ENCODE measurements at regions not wholly inside any gene's neighbourhood (a gene's known extent, or its start where the extent isn't known, plus 50 kb on each side); places are given as distances from the start of the nearest gene placed in this dataset.
"Not testable (repeated sequence)": the region's sequence is repeated elsewhere in the genome, so short reads cannot be mapped to it uniquely, and the experiment has no call there.

DNA sequence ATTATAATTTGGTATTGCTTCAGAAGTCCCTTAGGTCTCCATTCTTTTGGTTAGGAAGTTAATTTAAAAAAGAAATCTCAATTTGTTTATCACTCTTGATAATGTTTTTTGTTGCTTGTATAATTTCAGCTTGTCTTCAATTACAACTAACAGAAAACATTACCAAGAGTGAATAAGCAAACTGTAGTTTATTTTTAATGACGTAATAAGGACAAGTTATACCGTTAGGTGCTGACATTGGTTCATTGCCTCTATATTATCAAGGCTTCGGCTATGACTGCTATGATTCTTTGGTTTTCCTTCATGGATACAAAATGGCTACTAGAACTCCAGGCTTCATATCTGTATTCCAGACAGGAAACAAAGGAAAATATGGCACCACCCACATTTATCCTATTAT is 220.6 kb downstream of the PTGER3 start:
- ATAC-seq: no peak

DNA sequence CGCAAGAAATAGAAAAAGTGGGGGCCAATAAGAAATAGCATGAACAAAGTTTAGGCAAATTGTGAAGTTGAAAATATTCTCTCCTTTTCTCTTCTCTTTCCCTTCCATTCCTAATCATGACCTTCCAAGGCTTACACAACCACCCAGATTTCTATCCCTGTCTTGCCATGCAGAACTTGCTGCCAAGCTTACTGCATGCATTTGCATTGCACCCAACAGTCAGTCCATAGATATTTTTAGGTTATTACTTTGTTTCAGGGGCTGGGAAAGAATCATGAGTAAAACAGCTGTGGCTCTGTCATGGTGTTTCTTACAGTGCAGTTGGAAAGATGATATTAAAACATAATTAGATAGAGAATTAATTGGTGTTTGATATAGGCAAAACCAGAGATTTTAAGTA is 219.4 kb downstream of the PTGER3 start:
- no peak for ATAC-seq

DNA sequence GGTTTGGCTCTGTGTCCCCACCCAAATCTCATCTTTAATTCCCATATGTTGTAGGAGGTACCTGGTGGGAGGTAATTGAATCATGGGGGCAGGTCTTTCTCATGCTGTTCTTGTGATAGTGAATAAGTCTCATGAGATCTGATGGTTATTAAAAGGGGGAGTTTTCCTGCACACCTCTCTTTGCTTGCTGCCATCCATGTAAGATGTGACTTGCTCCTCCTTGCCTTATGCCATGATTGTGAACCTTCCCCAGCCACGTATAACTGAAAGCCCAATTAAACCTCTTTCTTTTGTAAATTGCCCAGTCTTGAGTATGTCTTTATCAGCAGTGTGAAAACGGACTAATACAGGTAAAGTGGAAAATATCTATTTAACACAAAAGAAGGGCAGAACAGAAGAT is 213.3 kb downstream of the PTGER3 start:
- ATAC-seq: not testable (repeated sequence)

DNA sequence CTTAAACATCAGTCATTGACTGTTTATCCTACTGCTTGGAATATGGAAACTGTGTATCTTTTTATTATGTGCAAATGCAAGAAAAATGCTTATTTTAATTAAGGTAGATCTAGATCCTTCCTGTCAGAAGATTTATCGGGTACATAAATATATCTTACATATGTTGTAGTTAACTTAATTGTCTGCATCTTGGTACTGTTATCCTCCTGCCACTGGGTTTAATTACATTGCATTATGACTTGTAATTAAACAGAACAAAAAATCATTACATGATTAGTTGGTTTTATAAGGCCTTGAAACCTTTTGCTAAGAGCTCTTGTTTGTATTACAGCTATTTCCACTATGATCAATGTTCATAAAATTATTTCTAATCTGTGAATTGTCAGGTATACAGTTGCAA is 211.2 kb downstream of the PTGER3 start:
- no peak for ATAC-seq

DNA sequence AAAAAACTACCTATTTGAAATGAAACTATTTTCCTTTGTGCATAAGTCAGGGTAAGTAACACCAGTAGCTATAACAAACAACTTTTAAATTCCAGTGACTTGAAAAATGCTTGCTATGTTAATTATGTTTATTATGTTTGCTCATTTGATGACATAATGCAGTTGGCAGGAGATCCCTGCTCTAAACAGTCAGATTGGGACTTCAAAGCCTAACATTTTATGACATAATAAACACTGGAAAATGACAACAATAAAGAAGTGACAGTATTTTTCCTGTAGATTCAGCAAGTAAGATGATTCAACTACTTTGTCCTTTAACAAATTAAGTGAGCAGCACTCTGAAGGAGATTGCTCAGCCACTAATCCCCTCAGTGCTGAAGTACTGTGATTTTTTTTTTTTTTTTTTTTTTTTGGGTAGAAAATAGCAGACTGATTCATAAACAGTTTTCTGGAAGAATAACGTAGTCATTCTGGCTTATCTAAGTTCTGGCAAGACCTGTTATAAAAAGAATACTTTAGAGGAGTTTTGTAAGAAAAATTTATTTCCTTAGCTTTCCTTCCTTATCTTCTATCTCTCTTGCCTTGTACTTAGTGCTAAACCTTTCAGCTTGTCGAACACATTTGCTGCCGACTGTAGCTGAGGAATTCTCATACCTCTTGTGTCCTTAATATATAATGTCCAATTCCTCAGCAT is 207.2 kb downstream of the PTGER3 start:
- no peak for ATAC-seq

DNA sequence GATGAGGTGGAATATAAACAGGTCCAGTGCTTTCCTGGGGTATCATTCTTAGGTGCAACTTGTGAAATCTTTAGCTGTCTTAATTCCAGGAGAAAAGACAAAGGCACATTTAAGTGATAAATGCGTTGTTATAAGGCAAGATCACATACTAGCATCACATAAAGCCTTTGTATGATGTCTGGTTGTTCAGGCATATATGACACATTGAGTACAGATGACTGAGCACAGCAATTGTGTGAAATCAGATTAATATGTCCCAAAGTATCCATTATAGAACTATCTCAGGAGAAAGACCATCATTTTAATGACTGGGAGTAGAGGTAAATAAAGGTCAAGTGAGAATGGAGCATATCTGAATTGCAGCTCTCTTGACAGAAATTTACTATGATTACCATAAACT is 205.1 kb downstream of the PTGER3 start:
- no peak for ATAC-seq

DNA sequence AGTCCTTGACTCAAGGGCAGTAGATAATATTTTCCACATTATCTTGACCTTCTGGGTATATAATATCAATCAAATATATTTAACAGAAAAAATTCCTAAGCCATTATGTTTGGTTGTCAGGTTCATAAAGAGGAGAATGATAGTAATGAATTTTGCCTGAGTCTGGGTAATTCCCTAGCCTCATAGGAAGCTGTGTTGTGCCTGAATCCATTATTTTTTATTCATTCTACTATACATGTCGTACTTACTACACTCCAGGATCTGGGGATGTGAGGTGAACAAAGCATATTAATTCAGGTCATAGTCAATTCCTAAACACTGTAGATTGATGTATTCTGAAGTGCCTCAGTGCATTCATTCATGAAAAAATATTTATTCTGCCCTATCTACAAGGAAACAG is 204.2 kb downstream of the PTGER3 start:
- ATAC-seq: no peak

DNA sequence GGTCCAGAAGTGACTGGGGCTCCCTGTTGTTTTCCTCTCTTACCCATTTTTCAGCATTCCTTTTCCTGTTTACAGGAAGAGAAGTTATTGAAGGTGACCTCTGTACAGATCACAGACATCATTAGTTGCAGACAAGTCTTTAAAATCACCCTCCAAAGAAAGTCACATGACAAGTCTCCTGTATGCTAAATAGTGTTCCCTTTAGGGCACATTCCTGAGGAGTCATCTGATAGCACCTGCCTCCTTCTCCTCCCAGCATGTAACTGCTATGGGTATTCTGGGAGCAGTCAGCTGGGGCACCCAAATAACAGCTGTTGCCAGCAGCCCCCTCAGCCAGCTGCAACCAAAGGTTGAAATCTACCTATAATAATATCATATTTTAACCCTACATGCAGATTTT is 200.6 kb downstream of the PTGER3 start:
- ATAC-seq: no peak

DNA sequence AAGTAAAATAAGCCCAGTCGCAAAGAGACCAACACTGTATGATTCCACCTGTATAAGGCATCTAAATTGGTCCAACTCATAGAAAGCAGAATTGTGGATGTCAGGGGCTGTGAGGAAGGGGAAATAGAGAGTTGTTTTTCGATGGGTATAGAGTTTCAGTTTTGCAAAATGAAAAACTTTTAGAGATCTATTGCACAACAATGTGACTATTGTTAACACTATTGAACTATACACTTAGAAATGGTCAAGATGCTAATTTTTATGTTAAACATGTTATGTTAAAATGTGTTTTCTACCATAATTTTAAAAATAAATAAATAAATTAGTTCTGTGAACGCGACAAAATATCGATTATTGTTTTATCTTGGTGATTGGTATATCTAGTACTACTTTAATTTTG is 192.4 kb downstream of the PTGER3 start:
- no peak for ATAC-seq

DNA sequence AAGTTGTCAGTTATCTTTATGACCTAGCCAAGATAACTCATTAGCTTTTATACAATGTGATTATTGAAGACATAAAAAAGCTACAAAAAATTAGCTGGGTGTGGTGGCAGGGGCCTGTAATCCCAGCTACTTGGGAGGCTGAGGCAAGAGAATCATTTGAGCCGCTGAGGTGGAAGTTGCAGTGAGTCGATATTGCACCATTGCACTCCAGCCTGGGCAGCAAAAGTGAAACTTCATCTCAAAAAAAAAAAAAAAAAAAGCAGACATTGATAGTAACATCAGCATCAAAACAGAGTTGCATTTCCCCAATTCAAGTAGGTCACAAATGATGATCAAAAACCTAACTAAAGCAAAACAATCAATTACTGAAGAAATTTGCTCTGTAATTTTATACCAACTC is 191.4 kb downstream of the PTGER3 start:
- no peak for ATAC-seq

DNA sequence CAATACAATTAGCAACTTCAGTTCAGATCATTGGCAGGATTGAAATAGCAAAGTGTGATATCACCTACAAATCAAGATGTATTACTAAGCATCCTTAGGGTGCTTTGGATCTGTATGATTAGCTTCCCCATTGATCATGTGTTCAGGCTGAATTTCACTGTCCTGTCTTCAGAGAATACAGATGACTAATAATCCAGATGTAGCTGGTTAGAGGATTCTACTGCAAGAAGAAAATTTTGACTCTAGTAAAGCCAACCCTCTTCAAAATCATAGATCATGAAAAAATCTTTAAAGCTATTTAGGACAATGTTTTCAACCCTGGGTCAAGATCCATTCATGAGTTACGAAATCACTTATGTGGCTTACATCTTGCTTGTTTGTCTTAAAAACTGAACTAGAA is 184.4 kb downstream of the PTGER3 start:
- ATAC-seq: no peak

DNA sequence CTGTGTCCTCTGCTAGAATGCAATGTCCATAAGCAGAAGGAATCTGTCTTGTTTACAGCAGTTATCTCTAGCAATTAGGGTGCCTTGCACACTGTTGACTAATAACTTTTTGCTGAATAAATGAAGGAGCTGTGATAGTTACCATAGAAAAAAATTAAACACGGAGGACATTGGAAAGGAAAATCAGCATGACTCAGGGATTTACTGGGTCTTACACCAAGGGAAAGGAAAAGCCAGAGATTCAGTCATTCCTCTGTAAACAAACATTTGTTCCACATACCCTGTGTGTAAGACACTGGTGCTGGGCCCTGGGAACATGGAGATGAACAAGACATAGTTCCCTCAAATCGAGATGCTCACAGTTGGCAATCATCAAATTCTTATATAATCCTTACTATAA is 183.3 kb downstream of the PTGER3 start:
- ATAC-seq: no peak

DNA sequence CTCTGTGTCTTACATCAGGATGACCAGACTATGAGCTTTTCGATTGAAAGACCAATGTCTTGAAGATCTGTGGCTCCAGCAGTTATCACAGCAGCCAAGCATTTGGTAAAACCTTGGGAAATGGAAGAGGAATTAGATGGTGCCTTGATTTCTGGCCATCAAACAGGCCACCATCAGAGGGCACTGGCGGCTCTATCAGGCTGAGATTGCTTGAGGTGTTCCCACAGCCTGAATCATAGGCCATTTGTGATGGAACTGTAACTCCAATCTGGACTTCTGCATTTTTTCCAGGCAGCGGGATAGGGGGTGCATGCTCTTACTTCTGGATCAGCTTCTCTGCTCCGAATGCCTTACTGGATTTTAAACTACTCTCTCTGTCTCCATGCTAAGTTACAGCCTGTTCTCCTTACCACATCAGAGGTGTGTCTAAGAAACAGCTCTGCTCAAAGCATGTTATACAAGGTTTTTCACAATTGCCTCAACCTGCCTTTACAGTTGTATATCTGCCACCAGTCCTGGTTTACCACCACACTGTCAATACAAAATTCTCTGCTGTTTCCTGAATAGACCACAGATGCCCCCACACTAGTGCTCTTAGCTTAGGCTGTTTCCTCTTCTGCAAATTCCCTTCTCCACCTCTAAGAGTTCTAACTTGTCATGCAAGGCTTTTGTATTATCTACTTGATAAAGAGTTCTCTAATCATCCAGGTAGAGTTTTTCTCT is 180.9 kb downstream of the PTGER3 start:
- no peak for ATAC-seq

DNA sequence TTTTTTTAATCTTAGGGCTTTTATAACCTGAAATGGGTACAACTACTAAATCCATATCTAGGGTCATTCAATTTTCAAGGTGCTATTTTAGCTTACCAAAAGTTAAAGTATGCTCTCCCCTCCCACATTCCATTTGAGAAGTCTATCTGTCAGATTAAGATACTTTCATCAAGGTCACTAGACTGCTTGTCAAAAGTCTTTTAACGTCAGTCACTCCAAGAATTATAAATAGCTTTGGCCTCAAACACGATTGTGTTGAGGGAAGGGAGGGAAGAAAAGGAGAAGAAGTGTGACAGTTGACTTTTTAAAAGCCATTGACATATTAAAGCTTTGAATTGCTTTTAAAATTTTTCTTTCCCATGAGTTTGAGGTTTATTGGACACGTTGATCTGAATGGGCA is 175.8 kb downstream of the PTGER3 start:
- ATAC-seq: no peak

DNA sequence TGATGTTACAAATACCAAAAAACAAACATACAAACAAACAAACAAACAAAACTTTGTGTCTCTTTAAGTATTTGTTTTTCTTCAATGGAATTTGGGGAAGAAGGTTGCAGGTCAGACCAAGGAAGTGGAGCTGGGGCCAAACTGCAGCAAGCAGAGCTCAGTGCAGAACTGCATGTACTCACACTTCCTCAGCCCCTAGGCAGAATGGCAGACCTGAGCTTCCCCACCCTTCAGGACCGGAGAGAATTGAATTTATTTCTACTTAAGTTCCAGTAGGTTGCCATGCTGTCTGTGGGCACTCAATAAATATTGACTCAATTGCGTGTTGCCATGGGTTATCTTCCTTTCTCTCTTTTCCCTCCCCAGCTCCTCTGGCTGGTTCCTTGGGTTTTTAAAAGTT is 173.6 kb downstream of the PTGER3 start:
- ATAC-seq: no peak

DNA sequence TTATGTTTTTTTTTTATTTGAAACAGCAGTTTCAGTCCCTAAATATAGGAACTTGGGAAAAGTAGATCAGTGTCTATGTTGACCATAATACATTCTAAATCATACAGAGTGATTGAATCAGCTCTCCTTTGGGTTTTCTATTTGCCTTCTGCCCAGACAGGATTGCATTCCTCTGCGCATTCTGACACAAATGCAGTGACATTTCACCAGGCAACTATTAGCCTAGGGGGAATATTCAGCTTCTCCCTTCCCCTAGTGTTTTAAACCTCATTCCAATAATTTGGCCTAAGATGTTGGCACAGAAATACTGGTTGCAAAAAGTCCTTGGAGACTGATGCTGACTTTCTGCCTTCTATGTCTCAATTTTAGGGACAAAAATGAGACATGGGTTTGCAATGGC is 172.8 kb downstream of the PTGER3 start:
- ATAC-seq: no peak

DNA sequence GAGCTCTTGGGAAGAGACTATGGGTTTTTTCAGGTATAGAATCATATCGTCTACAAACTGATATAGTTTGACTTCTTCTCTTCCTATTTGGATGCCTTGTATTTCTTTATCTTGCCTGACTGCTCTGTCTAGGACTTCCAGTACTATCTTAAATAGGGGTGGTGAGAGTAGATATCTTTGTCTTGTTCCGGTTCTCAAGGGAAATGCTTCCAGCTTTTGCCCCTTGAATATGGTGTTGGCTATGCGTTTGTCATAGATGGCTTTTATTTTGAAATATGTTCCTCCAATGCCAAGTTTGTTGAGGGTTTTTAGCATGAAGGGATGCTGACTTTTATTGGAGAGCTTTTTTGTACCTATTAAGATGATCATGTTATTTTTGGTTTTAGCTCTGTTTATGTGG is 170.3 kb downstream of the PTGER3 start:
- no peak for ATAC-seq

DNA sequence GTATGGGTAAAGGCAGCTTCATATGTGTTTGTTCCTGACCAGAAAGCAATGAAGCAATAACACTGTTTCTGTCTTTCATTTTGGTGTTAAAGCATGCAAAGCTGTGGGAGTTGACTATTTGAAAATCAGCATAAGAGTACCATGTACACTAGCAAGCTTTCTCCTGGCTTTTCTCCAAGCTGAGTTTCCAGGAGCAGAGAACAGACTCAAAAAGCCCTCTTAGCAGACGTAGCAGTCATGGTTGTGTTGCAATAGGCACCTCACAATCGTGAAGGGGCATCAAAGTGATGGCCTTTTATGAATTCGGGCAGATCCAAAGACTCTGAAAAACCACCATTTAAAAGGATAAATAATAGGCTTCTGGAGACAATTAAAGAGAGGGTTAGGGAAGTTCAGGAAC is 159.7 kb downstream of the PTGER3 start:
- ATAC-seq: no peak

DNA sequence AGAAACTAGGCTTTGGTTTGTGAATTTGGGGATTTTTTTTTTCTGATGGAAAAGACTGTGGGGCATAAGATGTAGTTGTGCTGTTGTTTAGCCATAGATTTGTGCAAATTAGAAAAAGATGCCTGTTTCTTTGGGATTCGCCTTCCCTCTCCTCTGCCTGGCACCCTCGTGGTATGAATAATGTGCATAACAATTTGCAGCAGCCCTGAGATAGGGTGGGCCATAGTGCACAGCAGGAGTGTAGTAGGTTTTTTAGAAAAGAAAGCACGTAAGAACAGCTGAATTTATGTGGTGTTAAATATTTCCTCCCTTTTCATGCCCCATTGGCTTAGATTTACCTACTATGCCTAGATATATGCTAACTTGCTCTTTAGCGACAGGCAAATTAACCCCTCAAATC is 158.9 kb downstream of the PTGER3 start:
- no peak for ATAC-seq

DNA sequence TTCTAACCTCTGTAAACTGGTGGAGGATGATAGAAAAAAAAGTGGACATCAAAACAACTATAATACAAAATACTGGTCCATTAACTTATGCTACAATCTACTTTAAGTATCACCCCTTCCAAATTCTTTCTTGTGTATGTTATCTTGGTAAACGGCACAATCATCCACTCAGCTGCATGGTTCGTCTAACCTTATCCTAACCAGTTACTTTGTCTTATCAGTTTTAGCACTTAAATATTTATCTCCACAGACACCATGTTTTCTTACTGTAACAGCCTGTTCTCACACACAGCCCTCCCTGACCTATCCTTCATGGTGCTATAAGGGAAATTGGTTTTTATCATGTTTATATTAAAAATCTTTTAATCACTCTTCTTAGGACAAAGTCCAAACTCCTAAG is 157.2 kb downstream of the PTGER3 start:
- ATAC-seq: no peak

DNA sequence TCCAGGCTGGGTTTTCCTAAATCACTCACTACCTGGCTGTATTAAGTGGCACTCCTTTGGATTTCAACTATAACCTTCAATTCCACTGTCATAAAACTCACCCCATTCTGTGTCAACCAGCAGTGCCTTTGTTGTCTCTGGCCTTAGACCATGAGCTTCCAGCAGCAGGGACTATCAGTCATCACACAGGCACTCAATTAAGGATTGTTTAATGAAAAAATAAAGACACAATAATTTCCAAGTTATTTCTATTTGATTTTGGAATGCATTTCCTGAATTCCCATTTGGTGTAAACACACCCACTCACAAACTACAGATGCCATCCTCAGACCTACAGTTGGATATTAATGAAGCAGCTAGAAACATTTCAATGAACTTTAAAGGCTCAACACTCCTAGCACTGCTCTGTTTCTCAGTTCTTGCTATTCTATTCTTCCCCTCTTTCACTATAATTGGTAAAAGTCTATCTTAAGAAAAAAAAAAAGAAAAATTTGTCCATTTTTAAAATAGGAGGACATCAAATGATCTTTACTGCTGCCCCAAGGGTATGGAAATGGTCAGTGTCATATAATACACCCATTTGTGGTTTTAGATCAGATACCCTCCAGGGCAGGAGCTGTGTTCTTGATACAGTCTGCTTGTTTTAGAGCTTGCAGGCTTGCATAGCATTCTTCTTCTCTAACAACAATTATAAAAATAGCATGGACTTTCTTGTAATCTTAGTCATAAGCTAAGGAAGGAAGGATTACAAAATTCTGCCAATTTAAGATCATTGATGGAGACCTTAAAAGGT is 156.4 kb downstream of the PTGER3 start:
- ATAC-seq: no peak

DNA sequence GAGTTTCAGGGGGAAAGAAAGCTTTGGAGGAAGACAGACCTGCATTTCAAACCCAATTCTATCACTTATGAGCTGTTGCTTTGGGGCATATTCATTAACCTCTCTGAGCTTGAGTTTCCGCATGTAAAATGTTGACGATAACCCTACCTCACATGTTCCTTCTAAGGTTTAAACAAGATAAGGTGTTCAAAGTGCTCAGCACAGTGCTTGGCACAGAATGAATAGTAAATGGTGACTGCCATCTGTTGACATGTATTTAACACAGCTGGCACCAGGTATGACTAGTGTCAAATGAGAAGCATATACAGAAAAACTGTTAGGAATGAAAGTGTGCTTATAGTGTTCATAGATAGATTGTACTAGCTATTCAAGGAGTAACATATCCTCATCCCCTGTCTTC is 155.5 kb downstream of the PTGER3 start:
- ATAC-seq: no peak

DNA sequence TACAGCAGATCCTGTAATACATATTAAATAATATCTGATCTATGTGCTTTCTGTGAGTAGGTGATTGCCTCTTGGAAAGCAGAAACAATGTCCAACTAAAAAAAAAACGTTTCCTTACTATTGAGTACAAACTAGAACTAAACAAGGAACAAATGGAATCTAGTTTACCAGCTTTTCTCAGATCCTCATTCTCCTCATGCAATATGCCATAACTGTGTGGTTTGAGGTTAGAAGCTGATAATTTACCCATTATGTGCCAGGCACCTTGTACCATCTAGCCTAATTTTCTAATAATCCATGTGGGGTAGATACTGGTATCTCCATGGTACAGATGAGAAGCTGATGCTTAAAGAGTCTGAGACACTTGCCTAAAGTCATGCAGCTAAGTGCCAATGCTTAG is 154.7 kb downstream of the PTGER3 start:
- no peak for ATAC-seq

DNA sequence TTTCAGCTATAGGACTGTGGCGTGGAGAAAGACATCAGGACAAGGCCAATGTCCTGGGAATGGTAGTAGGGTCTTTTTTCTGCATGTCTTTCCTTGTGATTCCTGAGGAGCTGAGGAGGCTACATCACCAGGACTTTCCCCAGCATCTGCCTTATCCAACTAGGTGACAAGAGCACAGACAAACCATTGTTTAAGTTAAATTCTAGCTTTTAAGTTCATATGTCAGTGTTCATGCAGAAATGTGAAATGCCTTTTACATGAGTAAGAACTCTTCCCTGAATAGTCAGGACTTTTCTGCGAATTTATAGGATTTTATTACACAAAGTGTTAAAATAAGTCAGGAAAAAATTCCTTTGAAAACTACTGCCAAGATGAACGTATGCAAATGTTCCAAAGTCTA is 154.2 kb downstream of the PTGER3 start:
- ATAC-seq: no peak

Data from esophagus mucosa (tissue), 1 donor.